Mucosa of descending colon (tissue), 3 donors: ENCODE measurements at regions not wholly inside any gene's neighbourhood (a gene's known extent, or its start where the extent isn't known, plus 50 kb on each side); places are given as distances from the start of the nearest gene placed in this dataset.

Experiments used
- ATAC-seq: fragments of 200-7000 bp; cut with Tn5 transposase; one replicate; pipeline ENCODE4 v1.9.1; 2020; ENCODE audit warnings: mild to moderate bottlenecking, moderate library complexity
- DNase-seq, 3 donors: peaks; one replicate each; pipeline ENCODE4 v3.0.0-alpha.2; 2020
- H3K36me3 ChIP-seq: fragments of 200-600 bp; one replicate; pipeline ENCODE4 v1.8.0; 2021; ENCODE audit warnings: low read depth, mild to moderate bottlenecking
- H3K4me1 ChIP-seq: fragments of 200-600 bp; one replicate; pipeline ENCODE4 v1.8.0; 2021; ENCODE audit warnings: low read depth, mild to moderate bottlenecking
- H3K4me3 ChIP-seq: fragments of 200-600 bp; one replicate; pipeline ENCODE4 v1.8.0; 2021; ENCODE audit warnings: mild to moderate bottlenecking
- H3K9me3 ChIP-seq: fragments of 200-600 bp; one replicate; pipeline ENCODE4 v1.8.0; 2021; ENCODE audit warnings: mild to moderate bottlenecking
- CTCF ChIP-seq: fragments of 200-600 bp; IDR thresholded peaks from one replicate; pipeline ENCODE4 v1.8.0; 2022; ENCODE audit warnings: antibody characterized with exemption, mild to moderate bottlenecking
- intact Hi-C, 2 donors: fragments of 100-400 bp; cut with DNase I in 1 of 2; cut with micrococcal nuclease in 1 of 2; formaldehyde crosslinking; loops; one replicate each; pipeline versions ENCODE4 v1.11.0 to v1.11.1; 2022; cut with DNase I, micrococcal nuclease
- donor health status: DM: no; HTN: no; CAD: no; lungs with moderate emphysema.
- donor health status: DM: no; HTN: no; CAD: no.
- donor health status: DM: no; HTN: yes; CAD: no.

- intact Hi-C loops = no loop called here
- no peak for TF ChIP-seq CTCF
- ATAC-seq (no peak), DNase-seq (no peak)
- no peaks in the 10 kb centered on the region for H3K9me3 ChIP-seq
- H3K36me3 ChIP-seq = no peaks in the 10 kb centered on the region
- no peak overlapping the region for H3K4me3 ChIP-seq
- no peaks in the 10 kb centered on the region for H3K4me1 ChIP-seq
These were observed 105.2 kb upstream of the GADD45A start for GRCh38 chr1:67579623-67580394.

- intact Hi-C loops = no loop called here
These were observed 104.2 kb upstream of the GADD45A start for GRCh38 chr1:67580691-67581403.

GRCh38 chr1:67582625-67583461 is 102.2 kb upstream of the GADD45A start:
- Histone ChIP-seq H3K4me1 (no peaks in the 10 kb centered on the region), H3K4me3 (no peak overlapping the region), H3K9me3 (no peaks in the 10 kb centered on the region), H3K36me3 (no peaks in the 10 kb centered on the region)
- ATAC-seq = no peak
- no peak for TF ChIP-seq CTCF
- no peak for DNase-seq
- intact Hi-C loops = no loop called here

More at GRCh38 chr1:67580691-67581403, 104.2 kb upstream of the GADD45A start:
- Histone ChIP-seq H3K4me1 (no peaks in the 10 kb centered on the region), H3K9me3 (no peaks in the 10 kb centered on the region), H3K36me3 (no peaks in the 10 kb centered on the region), H3K4me3 (no peak overlapping the region)
- no peak for TF ChIP-seq CTCF
- ATAC-seq = no peak
- no peak for DNase-seq

DNA sequence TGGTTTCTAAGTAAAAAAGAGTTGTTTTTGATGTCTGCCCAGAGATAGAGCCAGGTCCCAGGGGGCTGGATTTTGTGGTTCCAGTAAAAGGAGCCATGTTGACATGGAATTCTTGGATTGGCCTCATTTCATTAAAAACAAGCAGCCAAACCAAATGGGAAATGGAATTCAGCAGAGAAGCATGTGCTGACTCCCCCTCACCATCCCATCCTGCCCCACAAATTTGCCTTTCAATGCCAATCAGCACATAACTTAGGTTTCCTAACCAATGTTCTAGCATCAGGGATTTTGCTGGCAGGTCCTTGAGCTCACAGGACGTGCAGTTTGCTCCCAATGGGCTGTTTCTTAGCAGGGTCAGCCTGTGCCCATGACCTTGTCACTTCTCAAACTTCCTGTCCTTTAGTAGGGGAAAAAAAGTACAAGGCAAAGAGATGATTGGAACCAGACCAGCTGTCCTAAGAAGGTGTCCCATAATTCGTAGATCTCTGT is 101.5 kb upstream of the GADD45A start:
- Histone ChIP-seq H3K9me3 (no peaks in the 10 kb centered on the region), H3K4me1 (no peaks in the 10 kb centered on the region), H3K36me3 (no peaks in the 10 kb centered on the region), H3K4me3 (no peak overlapping the region)
- ATAC-seq = no peak
- no peak for DNase-seq
- TF ChIP-seq CTCF = no peak
- intact Hi-C loops = no loop called here

DNA sequence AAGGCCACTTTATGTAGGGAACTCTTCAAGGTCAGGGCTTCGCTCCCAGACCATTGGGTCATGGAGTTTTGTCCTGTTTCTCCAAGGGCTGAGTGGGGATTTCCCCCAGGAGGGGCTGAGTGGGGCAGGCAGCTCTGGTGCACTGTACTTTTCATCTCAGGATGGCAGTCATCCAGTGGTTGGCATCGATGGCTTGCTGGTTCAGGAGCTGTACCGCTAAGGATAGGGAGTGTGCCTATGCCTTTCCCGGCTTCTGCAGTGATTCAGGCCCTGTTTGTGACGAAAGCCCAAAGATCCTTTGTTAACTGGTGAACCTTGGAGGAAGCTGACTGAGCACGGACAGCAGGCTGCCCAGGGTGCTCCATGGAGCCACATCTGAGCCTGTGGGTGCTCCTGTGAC is 100.1 kb upstream of the GADD45A start:
- no peaks in the 10 kb centered on the region for H3K9me3 ChIP-seq
- intact Hi-C loops = no loop called here
- DNase-seq (no peak), ATAC-seq (no peak)
- no peak overlapping the region for H3K4me3 ChIP-seq
- no peaks in the 10 kb centered on the region for H3K4me1 ChIP-seq
- no peak for TF ChIP-seq CTCF
- H3K36me3 ChIP-seq = no peaks in the 10 kb centered on the region
